Lung (tissue), 11 donors: ENCODE measurements at regions not wholly inside any gene's neighbourhood (a gene's known extent, or its start where the extent isn't known, plus 50 kb on each side); places are given as distances from the start of the nearest gene placed in this dataset.

ENCODE experiments used
- ATAC-seq: fragments of 200-7000 bp; cut with Tn5 transposase; one replicate; pipeline ENCODE4 v1.9.1; 2020; ENCODE audit warnings: moderate number of reproducible peaks; ENCODE audit not compliant: insufficient read depth, low FRiP score
- DNase-seq, 3 donors: peaks; one replicate each; pipeline ENCODE4 v3.0.0-alpha.2; 2013 to 2017
- H3K27ac ChIP-seq, 2 donors: one replicate each; pipeline ENCODE4 v1.5.1; 2013; ENCODE audit warnings: mild to moderate bottlenecking in 2 of 2, moderate library complexity in 2 of 2, control low read depth in 1 of 2, inconsistent platforms in 1 of 2, low read depth in 1 of 2, low read length in 1 of 2
- H3K27me3 ChIP-seq, 3 donors: one replicate each; pipeline ENCODE4 v1.5.1; 2013; ENCODE audit warnings: low read length in 2 of 3; ENCODE audit not compliant: control insufficient read depth in 3 of 3, insufficient read depth in 3 of 3
- H3K36me3 ChIP-seq, 4 donors: one replicate each; pipeline ENCODE4 v1.5.1; 2013; ENCODE audit warnings: low read length in 4 of 4, mild to moderate bottlenecking in 1 of 4, moderate library complexity in 1 of 4; ENCODE audit not compliant: control insufficient read depth in 4 of 4, insufficient read depth in 4 of 4
- H3K4me1 ChIP-seq, 5 donors: one replicate each; pipeline ENCODE4 v1.5.1; 2013; ENCODE audit warnings: low read length in 5 of 5, mild to moderate bottlenecking in 2 of 5, moderate library complexity in 1 of 5; ENCODE audit not compliant: control insufficient read depth in 5 of 5, insufficient read depth in 5 of 5
- H3K4me3 ChIP-seq: one replicate; pipeline ENCODE4 v1.5.1; 2013; ENCODE audit warnings: mild to moderate bottlenecking, control low read depth, moderate library complexity
- H3K9ac ChIP-seq, 2 donors: one replicate each; pipeline ENCODE4 v1.5.1; 2013; ENCODE audit warnings: low read length in 2 of 2, control low read depth in 1 of 2; ENCODE audit not compliant: insufficient read depth in 1 of 2
- H3K9me3 ChIP-seq, 4 donors: one replicate each; pipeline ENCODE4 v1.5.1; 2013; ENCODE audit warnings: low read length in 3 of 4, mild to moderate bottlenecking in 1 of 4, moderate library complexity in 1 of 4; ENCODE audit not compliant: control insufficient read depth in 4 of 4, insufficient read depth in 3 of 4
- whole genome bisulfite sequencing, 2 donors: extraction: QIAGEN DNeasy Blood & Tissue Kit; methylation state at CpG; one replicate each; pipeline ENCODE4 v1.1.7; 2013; 5-methylcytosine and 5-hydroxymethylcytosine counted together
- TF ChIP-seq, protein P1 (sequence below): IDR thresholded peaks from 2 replicates; pipeline ENCODE4 v1.5.1; 2012; ENCODE audit warnings: mild to moderate bottlenecking; ENCODE audit errors: control extremely low read depth, extremely low read depth
- donor health status: control.
- donor health status: control.
- donor health status: Bipolar disorder and iron deficiency.
- donor health status: healthy.
- donor health status: DM: yes; HTN: yes; CAD: no.

GRCh38 chr4:111919639-111920038, 225.6 kb upstream of the FAM241A start:
- ATAC-seq (no peak), DNase-seq (no peak)
- no peaks in the 10 kb centered on the region for H3K4me1 ChIP-seq
- no peaks in the 10 kb centered on the region for H3K36me3 ChIP-seq
- no peak overlapping the region for H3K27ac ChIP-seq
- H3K27me3 ChIP-seq: no peaks in the 10 kb centered on the region
- 90 to 93% methylated on average over 1 of the region's 1 CpG for WGBS, 2 donors
- H3K4me3 ChIP-seq: no peak overlapping the region
- H3K9me3 ChIP-seq: no peaks in the 10 kb centered on the region
- H3K9ac ChIP-seq: no peak overlapping the region
- TF ChIP-seq, protein P1, sequence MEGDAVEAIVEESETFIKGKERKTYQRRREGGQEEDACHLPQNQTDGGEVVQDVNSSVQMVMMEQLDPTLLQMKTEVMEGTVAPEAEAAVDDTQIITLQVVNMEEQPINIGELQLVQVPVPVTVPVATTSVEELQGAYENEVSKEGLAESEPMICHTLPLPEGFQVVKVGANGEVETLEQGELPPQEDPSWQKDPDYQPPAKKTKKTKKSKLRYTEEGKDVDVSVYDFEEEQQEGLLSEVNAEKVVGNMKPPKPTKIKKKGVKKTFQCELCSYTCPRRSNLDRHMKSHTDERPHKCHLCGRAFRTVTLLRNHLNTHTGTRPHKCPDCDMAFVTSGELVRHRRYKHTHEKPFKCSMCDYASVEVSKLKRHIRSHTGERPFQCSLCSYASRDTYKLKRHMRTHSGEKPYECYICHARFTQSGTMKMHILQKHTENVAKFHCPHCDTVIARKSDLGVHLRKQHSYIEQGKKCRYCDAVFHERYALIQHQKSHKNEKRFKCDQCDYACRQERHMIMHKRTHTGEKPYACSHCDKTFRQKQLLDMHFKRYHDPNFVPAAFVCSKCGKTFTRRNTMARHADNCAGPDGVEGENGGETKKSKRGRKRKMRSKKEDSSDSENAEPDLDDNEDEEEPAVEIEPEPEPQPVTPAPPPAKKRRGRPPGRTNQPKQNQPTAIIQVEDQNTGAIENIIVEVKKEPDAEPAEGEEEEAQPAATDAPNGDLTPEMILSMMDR: no peak

GRCh38 chr4:111921714-111922113, 223.5 kb upstream of the FAM241A start:
- Histone ChIP-seq H3K36me3 (no peaks in the 10 kb centered on the region), H3K9me3 (no peaks in the 10 kb centered on the region), H3K4me1 (no peaks in the 10 kb centered on the region), H3K27me3 (no peaks in the 10 kb centered on the region), H3K9ac (no peak overlapping the region), H3K4me3 (no peak overlapping the region), H3K27ac (no peak overlapping the region)
- TF ChIP-seq, protein P1: no peak
- no peak for DNase-seq
- no peak for ATAC-seq
- 79 to 82% methylated on average over 3 of the region's 3 CpGs for WGBS, 2 donors

DNA sequence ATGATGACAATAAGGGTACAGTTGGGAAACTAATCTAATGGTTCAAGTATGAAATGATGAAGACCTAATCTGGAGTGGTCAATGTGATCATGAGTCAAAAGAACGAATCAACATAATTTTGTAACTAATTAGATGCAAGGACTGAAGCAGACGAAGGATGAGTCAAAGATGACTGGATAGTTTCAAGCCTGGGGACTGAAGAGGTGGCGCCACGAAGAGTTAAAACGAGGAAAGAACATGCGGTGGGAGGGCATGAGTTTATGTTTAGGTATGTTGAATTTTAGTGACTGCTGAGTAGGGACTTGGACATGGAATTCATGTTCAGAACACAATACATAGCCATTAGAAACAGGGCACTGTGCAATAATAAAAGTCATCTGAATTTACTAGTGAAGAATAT, 221.5 kb upstream of the FAM241A start:
- Histone ChIP-seq H3K4me1 (no peaks in the 10 kb centered on the region), H3K27me3 (no peaks in the 10 kb centered on the region), H3K9me3 (no peaks in the 10 kb centered on the region), H3K4me3 (no peak overlapping the region), H3K27ac (no peak overlapping the region), H3K36me3 (no peaks in the 10 kb centered on the region), H3K9ac (no peak overlapping the region)
- whole genome bisulfite sequencing, 2 donors: 93 to 96% methylated on average over 6 of the region's 6 CpGs
- DNase-seq (no peak), ATAC-seq (no peak)
- TF ChIP-seq, protein P1: no peak

GRCh38 chr4:111924696-111925095, 220.6 kb upstream of the FAM241A start:
- Histone ChIP-seq H3K9ac (no peak overlapping the region), H3K4me1 (no peaks in the 10 kb centered on the region), H3K27ac (no peak overlapping the region), H3K4me3 (no peak overlapping the region), H3K9me3 (no peaks in the 10 kb centered on the region), H3K36me3 (no peaks in the 10 kb centered on the region), H3K27me3 (no peaks in the 10 kb centered on the region)
- WGBS, 2 donors: 90 to 91% methylated on average over 1 of the region's 1 CpG
- no peak for DNase-seq
- TF ChIP-seq, protein P1: no peak
- no peak for ATAC-seq
